PFSK-1 (cell line): ENCODE measurements at regions not wholly inside any gene's neighbourhood (a gene's known extent, or its start where the extent isn't known, plus 50 kb on each side); places are given as distances from the start of the nearest gene placed in this dataset.

Source experiments
- FOXP2 ChIP-seq: optimal IDR thresholded peaks from 2 replicates; pipeline ENCODE3; 2011; ENCODE audit warnings: borderline replicate concordance, control low read depth, inconsistent platforms; ENCODE audit not compliant: insufficient read depth; ENCODE audit errors: extremely low read length, extremely low read depth
- POLR2AphosphoS5 ChIP-seq: IDR thresholded peaks from 2 replicates; pipeline ENCODE4 v1.6.1; 2012; ENCODE audit warnings: low read depth, mild to moderate bottlenecking, control low read depth, low read length, moderate library complexity
- SIN3A ChIP-seq: IDR thresholded peaks from 2 replicates; pipeline ENCODE4 v1.6.1; 2012; ENCODE audit warnings: mild to moderate bottlenecking, low read length, moderate library complexity, borderline replicate concordance; ENCODE audit not compliant: insufficient read depth
- TAF1 ChIP-seq: IDR thresholded peaks from 2 replicates; pipeline ENCODE4 v1.6.1; 2012; ENCODE audit warnings: low read length, control low read depth, borderline replicate concordance; ENCODE audit not compliant: insufficient read depth
- TF ChIP-seq, protein P1 (sequence below), 2 experiments: IDR thresholded peaks; 2 replicates each; pipeline versions ENCODE4 v1.6.1 to v1.8.0; 2011 to 2012; ENCODE audit warnings: low read depth in 2 of 2, low read length in 2 of 2, control low read depth in 1 of 2, inconsistent platforms in 1 of 2, mild to moderate bottlenecking in 1 of 2, moderate library complexity in 1 of 2; ENCODE audit not compliant: insufficient read depth in 1 of 2

DNA sequence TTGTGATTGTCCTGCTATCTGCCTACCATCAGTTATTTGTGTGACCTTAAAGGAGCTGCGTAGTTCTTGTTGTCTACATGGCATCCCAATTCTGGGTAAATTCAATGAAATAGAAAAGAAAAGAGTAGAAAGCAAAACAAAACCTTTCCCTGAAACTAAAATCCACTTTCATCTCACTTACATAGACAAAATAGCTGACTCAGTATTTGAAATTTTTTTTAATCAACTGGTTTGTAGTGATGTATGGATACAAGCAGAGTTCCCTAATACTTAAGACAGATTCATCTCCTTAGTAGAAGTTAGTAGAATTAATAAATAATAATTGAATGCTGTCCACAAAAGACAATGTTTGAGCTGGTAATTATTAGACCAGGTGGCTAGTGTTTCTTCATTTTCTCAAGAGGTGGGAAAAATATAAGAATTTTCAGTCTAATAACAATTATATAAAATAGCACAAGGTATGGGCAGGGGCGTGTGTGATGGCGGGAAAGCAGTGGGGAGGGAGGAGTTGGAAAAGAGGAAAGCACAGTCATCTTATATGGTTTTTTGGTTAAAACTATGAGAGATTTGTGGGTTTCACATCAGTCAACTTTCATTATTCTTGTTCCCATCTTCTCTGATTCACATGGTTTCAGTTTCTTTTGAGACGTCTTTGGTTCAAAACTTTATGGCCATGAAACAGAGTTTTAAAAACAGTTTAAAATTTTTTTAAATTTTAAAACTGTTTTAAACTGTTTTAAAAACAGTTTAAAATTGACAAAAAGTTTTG, 275.2 kb downstream of the SPRY1 start:
- TF ChIP-seq, protein P1, sequence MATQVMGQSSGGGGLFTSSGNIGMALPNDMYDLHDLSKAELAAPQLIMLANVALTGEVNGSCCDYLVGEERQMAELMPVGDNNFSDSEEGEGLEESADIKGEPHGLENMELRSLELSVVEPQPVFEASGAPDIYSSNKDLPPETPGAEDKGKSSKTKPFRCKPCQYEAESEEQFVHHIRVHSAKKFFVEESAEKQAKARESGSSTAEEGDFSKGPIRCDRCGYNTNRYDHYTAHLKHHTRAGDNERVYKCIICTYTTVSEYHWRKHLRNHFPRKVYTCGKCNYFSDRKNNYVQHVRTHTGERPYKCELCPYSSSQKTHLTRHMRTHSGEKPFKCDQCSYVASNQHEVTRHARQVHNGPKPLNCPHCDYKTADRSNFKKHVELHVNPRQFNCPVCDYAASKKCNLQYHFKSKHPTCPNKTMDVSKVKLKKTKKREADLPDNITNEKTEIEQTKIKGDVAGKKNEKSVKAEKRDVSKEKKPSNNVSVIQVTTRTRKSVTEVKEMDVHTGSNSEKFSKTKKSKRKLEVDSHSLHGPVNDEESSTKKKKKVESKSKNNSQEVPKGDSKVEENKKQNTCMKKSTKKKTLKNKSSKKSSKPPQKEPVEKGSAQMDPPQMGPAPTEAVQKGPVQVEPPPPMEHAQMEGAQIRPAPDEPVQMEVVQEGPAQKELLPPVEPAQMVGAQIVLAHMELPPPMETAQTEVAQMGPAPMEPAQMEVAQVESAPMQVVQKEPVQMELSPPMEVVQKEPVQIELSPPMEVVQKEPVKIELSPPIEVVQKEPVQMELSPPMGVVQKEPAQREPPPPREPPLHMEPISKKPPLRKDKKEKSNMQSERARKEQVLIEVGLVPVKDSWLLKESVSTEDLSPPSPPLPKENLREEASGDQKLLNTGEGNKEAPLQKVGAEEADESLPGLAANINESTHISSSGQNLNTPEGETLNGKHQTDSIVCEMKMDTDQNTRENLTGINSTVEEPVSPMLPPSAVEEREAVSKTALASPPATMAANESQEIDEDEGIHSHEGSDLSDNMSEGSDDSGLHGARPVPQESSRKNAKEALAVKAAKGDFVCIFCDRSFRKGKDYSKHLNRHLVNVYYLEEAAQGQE (IDR thresholded peaks at IDR 0.05; ENCODE audit: insufficient read depth in 1 of 2, low read depth in 2 of 2, low read length in 2 of 2), result no peak
- TF ChIP-seq POLR2AphosphoS5 (no peak), TAF1 (no peak), SIN3A (no peak), FOXP2 (no peak)
